Adrenal gland (tissue), 5 donors: ENCODE measurements at regions not wholly inside any gene's neighbourhood (a gene's known extent, or its start where the extent isn't known, plus 50 kb on each side); places are given as distances from the start of the nearest gene placed in this dataset.

Source experiments
- POLR2A ChIP-seq, 2 donors: fragments of 450-650 bp; IDR thresholded peaks; one replicate each; pipeline ENCODE4 v1.6.1; 2017; ENCODE audit warnings: antibody characterized with exemption in 2 of 2, mild to moderate bottlenecking in 2 of 2, moderate library complexity in 1 of 2
- TF ChIP-seq, protein P1 (sequence below), 6 experiments: fragments of 450-650 bp in 4 of 6; fragments of 200-600 bp in 2 of 6; sonication (generic) in 1 of 6; IDR thresholded peaks; 1 replicate in 5 of 6; 2 replicates in 1 of 6; pipeline versions ENCODE4 v1.5.1 to v1.8.0; 2016 to 2021; ENCODE audit warnings: antibody characterized with exemption in 6 of 6, mild to moderate bottlenecking in 2 of 6, moderate library complexity in 1 of 6
- donor health status: DM: no; HTN: no; CAD: no.

DNA sequence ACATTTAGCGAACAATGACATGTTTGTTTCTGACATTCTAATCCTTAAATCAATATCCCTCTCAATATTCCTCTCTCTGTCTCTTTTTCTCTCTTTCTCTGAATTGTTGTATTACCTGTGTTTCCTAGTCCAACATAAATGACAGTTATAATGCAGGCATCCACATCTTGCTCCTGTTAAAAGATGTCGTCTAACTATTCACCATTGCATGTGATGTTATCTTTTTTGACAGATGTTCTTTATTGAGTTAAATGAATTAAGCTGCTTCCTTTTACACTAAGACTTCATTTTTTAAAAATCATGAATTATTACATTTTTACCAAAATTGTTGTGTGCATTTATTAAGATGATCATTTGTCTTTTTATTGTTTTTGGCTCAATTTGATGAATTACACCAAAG lies 527.5 kb downstream of the PRR16 start:
- TF ChIP-seq, protein P1, sequence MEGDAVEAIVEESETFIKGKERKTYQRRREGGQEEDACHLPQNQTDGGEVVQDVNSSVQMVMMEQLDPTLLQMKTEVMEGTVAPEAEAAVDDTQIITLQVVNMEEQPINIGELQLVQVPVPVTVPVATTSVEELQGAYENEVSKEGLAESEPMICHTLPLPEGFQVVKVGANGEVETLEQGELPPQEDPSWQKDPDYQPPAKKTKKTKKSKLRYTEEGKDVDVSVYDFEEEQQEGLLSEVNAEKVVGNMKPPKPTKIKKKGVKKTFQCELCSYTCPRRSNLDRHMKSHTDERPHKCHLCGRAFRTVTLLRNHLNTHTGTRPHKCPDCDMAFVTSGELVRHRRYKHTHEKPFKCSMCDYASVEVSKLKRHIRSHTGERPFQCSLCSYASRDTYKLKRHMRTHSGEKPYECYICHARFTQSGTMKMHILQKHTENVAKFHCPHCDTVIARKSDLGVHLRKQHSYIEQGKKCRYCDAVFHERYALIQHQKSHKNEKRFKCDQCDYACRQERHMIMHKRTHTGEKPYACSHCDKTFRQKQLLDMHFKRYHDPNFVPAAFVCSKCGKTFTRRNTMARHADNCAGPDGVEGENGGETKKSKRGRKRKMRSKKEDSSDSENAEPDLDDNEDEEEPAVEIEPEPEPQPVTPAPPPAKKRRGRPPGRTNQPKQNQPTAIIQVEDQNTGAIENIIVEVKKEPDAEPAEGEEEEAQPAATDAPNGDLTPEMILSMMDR (IDR thresholded peaks at IDR 0.05): no peak
- no peak for TF ChIP-seq POLR2A (IDR thresholded peaks at IDR 0.05)
